Activated CD8-positive, alpha-beta memory T cell treated with anti-CD3 and anti-CD28 coated beads, Interleukin-2, amount 50 U/mL, for 1 hour (primary cell): ENCODE measurements at regions not wholly inside any gene's neighbourhood (a gene's known extent, or its start where the extent isn't known, plus 50 kb on each side); places are given as distances from the start of the nearest gene placed in this dataset.
"Not testable (repeated sequence)": the region's sequence is repeated elsewhere in the genome, so short reads cannot be mapped to it uniquely, and the experiment has no call there.

Source experiments
- DNase-seq: peaks from one replicate; pipeline ENCODE4 v3.0.0-alpha.2; 2020; ENCODE audit errors: extremely low read depth

DNA sequence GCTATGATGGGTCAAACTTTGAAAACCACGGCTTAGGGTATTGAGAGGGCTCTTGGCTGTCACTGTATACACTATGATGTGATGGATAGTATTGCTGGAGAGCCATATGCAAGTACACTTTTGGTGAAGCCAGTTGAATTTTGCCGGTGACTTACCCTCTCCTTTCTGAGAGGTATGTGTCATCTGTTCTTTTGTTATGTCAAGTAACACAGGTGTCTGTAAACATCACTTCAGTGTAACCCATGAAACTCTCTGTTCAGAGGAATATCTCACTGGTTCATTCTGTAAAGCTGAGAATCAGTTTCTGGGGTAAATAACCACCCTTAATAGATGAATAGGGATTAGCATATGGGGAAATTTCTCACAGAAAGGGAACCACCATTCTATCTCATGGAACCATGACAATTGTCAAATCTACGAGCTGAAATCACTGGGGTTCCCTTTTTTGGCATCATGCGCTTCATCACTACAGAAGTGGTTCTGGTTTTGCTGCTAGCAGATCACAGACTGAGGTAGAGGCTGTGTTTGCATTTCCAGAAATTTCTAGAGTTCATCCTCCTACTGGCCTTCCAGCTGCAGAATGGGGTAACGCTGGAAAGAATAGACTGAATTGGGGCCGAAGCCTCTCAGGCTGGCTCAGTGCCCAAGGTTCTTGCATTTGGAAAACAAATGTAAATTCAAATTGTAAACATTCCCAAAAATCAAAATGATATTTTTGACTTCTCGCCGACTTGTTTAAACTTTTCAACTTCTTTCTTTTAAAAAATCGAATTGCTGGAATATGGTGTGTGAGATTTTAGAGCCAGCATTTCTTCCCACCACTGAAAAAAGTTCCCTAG lies 83.3 kb upstream of the CREB5 start:
- no peak for DNase-seq

DNA sequence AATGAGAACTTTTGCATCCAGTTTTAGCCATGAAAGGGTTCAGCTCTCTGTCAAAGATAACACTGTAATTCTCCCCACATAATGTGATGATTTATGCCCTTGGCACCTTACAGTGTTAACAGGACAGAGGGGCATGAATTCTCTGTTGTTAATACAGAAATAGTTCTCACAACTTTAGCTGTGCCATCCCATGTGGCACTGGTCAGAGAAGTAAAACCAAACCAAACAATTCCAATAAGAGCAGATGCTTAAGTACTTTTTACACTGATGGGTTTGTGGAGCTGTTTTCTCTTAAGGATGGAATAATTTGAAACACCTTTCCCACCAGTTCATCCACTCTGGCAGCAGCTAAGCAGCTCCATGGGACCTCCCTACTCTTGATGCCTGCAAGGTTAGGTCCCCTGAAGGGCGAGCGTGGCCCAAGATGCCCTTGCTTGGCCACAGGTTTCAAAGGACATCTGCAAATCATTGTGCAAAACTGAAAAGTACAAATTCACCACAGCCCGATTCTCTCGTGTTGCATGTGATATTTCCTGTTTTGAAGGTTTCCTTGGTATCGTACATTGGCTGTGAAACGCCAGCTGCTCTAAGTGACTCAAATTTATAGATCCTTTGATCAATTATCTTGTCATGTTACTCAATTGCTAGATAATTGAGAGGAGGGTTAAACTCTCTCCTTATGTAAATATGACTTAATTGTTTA lies 82.5 kb upstream of the CREB5 start:
- DNase-seq, result no peak

DNA sequence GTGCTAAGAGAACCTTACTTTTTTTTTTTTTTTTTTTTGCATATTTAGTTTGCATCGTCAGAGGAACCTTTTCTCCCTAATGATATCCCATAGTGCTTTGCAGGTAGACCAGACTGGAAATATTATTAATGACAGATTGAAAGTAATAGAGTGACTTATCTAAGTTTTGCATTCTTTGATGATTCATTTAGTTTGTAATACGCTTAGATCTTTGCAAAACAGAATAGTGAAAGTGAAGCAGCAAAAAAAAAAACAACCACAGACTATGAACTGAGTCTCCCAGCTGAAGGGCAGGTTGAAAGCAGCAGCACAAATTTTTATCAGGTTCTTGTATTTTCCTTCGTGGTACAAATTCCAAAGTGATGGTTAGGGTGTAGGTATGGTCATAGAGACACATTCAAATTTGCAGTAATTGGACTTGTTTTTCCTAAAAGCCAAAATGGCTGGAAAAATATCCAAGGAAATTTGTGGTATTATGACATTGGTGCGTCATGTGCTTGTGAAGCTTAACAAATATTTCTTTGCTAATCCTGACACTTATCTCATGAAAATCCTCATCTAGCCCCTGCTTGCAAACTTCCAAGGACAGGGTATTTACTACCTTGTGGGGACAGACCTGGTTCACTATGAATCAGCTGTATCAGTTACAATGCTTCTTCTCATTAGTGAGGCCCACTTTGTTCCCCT lies 81.8 kb upstream of the CREB5 start:
- no peak for DNase-seq

DNA sequence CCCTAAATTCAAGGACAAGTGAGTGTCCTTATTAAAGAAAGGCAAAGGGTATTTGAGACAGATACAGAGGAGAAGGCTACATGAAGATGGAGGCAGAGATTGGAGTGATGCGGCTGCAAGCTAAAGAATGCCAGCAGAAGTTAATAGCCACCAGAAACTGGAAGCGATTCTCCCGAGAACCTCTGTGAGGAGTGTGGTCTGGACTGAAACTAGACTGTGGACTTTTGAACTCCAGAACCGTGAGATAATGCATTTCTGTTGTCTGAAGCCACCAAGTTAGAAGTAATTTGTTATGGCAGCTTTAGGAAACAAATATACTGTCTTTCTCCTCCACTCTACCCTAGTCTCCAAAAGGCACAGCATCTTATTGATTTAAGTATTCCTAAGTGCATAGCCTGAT lies 80.3 kb upstream of the CREB5 start:
- DNase-seq, result no peak

DNA sequence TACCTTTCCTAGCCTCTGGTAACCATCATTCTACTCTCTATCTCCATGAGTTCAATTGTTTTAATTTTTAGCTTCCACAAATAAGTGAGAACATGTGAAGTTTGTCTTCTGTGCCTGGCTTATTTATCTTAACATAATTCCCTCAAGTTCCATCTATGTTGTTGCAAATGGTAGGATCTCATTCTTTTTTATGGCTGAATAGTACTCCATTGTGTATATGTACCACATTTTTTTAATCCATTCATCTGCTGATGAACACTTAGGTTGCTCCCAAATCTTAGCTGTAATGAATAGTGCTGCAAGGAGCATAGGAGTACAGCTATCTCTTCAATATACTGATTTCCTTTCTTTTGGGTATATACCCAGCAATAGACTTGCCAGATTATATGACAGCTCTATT lies 78.8 kb upstream of the CREB5 start:
- not testable (repeated sequence) for DNase-seq

DNA sequence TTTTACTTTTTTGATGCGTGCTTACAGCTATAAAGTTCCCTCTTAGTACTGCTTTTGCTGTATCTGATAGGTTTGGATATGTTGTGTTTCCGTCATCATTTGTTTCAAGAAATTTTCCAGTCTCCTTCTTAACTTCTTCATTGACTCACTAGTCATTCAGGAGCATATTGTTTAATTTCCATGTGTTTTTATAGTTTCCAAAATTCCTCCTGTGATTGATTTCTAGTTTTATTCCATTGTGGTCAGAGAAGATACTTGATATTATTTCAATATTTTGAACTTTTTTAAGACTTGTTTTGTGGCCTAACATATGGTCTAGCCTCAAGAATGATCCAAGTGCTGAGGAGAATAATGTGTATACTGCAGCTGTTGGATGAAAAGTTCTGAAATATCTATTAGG lies 75.5 kb upstream of the CREB5 start:
- DNase-seq, result no peak

DNA sequence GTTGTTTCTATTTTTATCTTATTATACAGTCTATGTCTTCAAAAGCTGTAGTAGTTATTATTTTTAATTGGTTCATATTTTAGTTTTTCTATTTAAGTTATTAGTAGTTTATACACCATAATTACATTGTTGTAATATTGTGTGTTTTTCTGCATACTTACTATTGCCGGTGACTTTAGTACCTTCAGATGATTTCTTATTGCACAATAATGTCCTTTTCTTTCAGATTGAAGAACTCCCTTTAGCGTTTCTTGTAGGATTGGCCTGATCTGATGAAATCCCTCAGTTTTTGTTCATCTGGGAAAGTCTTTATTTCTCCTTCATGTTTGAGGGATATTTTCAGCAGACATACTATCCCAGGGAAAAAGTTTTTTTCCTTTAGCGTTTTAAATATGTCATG lies 74.3 kb upstream of the CREB5 start:
- no peak for DNase-seq

DNA sequence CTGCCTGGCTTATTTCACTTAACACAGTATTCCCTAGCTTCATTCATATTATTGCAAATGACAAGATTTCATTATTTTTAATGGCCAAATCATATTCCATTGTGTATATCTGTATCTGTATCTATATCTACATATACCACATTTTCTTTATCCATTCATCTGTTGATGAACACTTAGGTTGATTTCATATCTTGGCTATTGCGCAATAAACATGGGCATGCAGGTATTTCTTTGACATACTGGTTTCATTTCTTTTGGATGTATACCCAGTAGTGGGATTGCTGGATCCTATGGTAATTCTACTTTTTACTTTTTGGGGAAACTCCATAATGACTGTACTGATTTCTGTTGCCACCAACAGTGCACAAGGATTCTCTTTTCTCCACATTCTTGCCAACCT lies 68.9 kb upstream of the CREB5 start:
- no peak for DNase-seq

DNA sequence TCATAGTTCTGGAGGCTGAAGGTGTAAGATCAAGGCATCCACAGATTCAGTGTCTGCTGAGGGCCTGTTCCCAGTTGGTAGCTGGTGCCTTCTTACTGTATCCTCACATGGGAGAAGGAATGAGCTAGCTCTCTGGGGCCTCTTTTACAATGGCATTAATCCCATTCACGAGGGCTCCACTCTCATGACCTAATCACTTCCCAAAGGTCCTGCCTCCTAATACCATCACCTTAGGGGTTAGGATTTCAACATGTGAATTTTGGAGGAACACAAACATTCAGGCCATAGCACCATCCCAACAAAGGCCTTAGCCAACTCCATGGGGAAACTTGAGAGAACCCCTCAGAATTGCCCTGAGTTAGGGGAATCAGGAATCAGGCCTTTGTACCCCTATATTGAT lies 66.1 kb upstream of the CREB5 start:
- DNase-seq, result no peak

DNA sequence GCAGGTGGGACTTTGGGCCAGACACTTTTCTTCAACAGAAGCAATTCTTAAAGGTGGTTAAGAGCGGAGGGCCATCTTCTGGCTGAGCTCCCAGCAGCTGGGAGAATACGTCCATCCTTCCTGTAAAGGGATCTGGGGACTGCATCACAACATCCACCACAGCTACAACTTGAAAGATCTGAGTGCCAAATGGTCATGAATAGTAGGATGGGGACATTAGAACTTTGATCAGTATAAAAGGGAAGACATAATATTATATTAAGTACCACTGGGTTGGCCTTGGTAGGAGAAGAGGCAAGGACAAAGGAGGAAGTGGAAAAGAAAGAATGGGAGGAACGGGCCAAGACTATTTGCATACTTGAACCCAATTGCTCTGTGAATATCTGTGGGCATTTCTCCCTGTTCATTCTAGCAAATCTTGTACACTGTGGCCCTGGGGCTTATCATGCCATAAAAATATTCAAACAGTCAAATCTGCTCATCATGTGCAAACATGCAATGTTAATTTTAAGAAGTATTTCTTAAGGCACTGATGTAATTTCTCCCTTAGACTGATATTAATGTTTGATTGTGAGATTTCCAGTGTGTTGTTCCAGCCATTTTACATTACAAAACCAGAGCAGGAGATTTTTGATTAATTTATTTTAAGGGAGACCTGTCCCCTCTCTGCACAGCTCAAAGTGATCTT lies 65.5 kb upstream of the CREB5 start:
- no peak for DNase-seq

DNA sequence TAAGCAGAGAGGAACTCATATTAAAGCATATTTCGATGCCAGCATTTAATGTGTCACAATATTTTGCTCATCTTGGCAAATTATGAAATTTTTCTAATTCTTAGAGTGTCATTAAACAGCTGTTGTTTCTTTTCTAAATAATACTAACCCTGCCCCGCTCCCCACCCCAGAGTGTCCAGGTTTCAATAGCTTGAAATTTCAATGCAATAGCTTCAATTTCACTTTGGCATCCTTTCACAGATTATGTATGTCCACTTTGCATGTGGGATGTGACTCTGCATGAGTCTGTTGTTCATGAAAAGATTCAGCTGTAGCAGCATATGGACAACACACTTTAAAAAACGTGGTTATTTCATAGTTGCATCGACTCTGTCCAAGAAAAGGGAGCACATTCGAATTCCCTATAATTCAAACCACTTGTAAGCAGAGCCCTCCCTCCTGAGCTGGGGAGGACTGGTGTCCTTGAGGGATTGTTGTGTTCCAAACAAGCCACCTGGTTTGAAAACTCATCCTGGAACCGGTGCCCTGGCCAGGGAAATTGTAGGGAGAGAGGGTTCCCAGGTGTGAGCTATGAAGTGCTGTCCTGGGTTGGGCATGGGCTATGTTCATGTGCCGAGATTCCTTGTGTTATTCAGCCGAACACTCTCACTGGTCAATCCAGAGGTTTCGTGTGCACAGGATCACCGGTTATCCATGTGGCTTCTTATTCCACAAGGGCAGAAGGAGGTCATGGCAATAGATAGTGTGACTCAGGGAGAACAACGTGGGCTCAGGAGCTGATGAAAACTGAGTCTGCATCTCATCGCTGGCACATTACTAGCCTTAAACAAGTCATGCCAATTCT lies 64.6 kb upstream of the CREB5 start:
- DNase-seq, result no peak

DNA sequence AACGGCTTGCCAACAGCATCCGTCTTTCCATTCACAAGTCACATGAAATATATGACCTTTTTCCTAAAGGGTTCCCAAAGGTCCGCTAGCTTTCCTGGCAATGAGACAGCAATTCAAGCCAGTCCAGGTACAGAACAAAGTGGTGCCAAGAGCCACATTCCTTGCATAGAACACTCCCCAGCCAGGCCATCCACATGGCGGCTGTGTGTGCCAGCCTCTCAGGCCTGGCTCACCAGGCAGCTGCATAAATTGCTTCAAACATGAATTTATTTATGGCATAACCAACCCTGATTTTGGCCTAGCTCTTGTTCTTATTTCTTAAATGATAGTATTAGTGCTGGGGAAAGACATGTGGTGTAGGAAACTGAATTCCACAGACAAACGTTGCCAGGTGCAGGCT lies 63.7 kb upstream of the CREB5 start:
- DNase-seq, result no peak

DNA sequence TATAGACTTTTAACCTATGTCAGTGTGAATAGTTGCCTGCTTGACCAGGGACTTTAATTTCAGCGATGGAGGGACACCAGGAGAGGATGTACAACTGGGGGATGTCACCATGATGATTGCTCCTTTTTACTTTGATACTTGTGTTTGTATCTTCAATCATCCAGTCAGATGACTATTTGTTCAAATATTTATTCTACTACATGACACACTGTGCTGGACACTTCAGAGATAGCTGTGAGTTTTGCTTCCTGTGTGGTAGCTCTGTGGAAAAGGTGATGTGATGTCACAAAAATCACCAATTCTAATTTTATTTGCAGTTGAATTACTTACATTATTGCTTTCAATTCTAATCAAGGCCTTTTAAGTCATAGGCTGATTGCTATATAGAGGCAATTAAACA lies 62.7 kb upstream of the CREB5 start:
- DNase-seq, result no peak

DNA sequence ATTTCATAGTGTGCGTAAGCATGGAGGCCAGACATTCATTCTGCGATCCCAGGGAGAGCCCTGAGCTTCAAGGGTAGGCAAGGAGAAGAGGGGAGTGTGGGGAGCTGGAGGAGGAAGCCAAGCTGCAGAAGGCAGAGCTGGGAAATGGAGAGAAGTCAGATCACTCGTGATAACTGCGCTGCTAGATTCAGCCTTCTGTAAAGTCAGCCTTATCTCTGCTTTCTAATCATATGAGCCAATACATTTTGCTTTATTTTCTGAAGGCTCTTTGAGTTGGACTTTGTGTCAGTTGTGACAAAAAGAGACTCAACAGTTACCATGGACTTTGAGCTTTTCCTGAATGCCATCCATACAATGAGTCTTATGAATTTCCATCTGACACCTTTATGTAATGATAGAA lies 61.7 kb upstream of the CREB5 start:
- DNase-seq, result no peak

DNA sequence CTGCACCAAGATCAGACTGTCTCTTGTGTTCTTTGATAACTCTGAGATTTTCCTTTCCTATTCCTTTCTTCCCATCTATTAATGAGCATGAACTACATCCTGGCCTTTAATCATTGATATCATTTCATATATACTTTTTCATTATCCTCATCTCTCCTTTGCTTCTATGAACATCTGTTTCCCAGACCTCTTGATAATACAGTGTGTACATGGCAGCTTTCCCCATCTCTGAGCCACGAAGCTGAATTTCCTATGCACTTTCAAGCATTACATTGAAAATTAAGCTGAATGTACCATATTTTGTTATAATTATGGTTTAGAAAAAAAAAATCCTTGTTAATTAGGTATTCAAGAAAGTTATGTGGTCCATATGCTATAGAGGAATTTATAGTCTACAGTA lies 60.9 kb upstream of the CREB5 start:
- no peak for DNase-seq

DNA sequence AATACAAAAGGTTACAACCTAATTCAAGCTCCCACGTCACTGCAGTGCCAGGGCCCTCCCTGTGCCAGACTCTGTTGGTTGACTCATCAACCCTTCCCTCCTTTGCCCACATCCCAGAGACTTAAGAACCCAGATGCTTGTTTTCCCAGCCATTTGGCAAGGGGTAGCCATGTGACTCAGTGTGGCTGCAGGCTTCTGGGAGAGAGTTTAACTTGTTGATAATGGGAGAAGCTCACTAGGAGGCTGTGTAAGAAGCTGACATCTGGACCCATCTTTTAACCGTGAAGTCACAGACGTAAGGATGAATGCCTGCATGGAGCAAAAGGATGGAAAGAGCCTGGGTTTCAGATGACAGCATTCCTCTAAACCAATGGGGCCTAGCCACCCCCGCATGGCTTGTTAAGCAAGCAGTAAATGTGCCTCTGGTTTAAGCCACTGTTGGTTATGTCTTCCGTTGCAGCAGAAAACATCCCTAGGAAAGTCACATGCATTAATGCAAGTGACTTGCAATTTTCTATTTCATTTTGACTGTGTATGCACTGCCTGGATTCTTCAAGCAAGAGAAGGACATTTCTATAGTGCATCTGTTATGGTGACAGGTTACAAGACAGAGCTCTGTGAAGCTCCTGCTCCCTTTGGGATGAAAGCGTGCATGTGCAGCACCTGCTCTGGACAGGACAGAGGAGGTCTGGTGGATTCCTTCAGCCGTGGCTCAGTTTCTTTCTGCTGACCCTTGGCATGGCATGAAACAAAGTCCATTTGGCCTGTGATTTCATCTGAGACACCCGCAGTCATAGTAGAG lies 57.5 kb upstream of the CREB5 start:
- no peak for DNase-seq

DNA sequence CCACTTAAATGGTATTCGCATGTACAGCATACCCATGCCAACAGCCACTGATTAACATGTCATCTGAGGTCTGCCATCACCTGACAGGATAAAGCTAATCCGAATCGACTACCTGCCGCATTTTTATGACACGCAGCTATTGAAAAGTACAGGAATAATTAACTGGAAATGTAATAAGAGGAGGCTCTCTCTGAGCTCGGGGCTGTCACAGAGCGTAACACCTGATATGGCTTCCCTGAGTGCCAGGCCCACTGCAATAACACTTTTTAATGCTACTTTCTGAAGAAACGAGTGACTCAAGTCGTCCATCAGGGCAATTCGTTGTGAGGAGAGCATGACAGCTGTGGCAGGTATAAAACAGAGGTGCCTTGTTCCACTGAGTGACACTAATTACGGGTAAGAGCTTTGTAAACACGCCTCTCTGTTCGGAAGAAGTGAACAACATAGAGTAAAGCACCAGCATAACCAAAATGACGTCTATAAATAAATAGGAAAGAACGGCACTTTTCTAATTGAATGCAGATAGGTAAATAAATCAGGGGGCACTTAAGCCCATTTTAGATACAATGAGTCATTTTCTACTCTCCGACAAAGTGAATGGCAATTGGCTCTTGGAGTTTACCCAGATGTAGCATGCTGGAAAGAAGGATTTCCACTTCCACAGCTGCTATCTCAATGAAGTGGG lies 56.5 kb upstream of the CREB5 start:
- no peak for DNase-seq

DNA sequence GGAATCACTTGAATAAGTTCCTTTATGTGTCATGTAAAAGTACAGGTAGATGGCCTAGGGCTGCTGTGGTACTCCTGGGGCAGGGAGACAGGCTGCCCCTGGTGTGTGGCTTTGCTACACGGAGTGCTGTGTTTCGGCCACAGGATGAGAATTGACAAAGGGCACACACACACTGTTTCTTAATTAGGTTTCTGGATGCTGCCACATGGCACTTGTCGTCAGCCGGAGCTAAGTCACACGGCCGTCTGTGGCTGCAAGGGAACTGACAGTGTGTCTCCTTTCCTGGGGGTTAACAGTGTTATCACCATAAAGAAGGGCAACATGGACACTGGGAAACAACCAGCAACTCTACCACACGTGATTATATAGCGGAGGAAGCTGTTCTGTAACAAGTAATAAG lies 55.7 kb upstream of the CREB5 start:
- DNase-seq, result no peak

DNA sequence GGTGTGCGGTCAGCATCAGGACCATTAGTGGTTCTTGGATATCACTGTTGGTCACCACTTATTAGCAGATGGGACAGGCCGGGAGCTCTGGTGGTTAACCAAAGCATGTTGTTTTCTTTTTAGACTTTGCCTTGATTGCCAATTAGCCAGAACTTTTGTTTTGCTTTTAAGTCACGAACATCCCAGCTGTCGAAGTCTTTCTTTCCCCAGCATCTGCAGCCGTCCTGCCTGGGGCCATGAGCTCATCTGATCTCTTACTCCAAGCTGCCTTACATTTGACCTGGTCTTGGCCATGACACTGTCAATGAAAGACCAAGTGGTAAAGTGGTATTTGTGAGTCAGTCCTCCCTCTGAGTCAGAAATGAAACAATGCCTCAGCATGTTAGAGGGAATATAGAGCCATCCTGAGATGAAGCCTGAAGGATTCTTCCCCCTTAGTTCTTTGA lies 53.9 kb upstream of the CREB5 start:
- no peak for DNase-seq

DNA sequence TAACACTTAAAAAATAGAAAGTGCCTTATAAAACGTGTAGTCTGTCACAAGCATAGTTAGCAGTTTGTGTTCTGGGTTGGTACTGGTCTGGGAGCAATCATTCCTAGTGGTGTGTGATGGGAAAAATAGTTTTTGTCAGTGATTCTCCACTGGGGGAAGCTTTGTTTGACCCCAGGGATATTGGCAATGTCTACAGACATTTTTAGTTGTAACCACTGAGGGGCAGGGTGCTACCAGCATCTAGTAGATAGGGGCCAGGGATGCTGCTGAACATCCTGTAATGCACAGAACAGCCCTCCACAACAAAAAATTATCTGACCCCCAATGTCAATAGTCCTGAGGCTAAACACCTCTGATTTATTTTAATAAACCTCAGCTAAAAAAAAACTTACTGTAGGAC lies 51.6 kb upstream of the CREB5 start:
- DNase-seq, result no peak
